ENCODE measurements at regions not wholly inside any gene's neighbourhood (a gene's known extent, or its start where the extent isn't known, plus 50 kb on each side); places are given as distances from the start of the nearest gene placed in this dataset.

DNA sequence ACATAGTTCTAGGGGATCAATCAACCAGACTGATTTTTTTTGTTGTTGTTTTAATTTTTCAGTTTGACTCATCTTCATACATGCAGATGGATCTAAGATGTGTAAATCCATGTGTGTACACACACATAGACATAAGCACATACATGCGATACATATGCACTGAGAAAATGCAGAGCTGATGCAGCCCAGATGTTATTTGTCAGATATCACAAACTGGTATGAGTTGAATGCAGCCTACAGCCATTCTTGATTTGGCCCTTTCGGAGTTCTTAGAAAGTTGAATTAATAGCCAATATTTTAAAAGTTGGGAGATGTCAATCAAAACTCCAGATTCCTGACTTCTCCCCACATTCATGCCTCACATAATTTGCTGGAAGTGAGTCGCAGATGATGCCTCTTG lies 180.4 kb downstream of the SPATA18 start:
- BruUV-seq (replicated peaks), result no TSS peak
- no peak overlapping the region for H4K5ac ChIP-seq (ENCODE audit: low read depth, low read length)
- ChIA-PET POLR2A (ENCODE audit: unreplicated experiment) (no interaction called here), CTCF (no interaction called here)
- no peak overlapping the region for H3K27ac ChIP-seq (ENCODE audit: insufficient read depth, low read length)
- no peak overlapping the region for H3K56ac ChIP-seq (ENCODE audit: extremely low read depth, insufficient read depth, low read length)
- in situ Hi-C loops (cut with MboI; ENCODE audit: low sequenced_read_pairs), result no loop called here
- no peak overlapping the region for H2BK15ac ChIP-seq (ENCODE audit: low read depth, low read length)
- no peak overlapping the region for H3K23ac ChIP-seq (ENCODE audit: low read depth, low read length)
- intact Hi-C loops (cut with micrococcal nuclease), result no loop called here
- no peak overlapping the region for H4K91ac ChIP-seq (ENCODE audit: insufficient read depth, low read depth, low read length)
- no peak overlapping the region for H3K18ac ChIP-seq (ENCODE audit: low read depth, low read length)
- ATAC-seq (ENCODE audit: low read depth) (no peak), DNase-seq (no peak)
- H3K36me3 ChIP-seq (ENCODE audit: control insufficient read depth, insufficient read depth, low read length), result no peaks in the 10 kb centered on the region
- H3K4me3 ChIP-seq (ENCODE audit: insufficient read depth, low read depth, low read length), result no peak overlapping the region
- H3K9me1 ChIP-seq (ENCODE audit: insufficient read depth, low read length), result no peaks in the 10 kb centered on the region
- H3K27me3 ChIP-seq (ENCODE audit: control insufficient read depth, insufficient read depth, low read length), result no peaks in the 10 kb centered on the region; the same call in 1 of the 2 replicates
- H2AK9ac ChIP-seq (replicated peaks; ENCODE audit: low read depth, low read length, poor library complexity), result no peak overlapping the region
- H3K79me1 ChIP-seq (ENCODE audit: low read depth in 1 of 2, low read length in 2 of 2), result no peaks in the 10 kb centered on the region
- WGBS, 2 experiments (ENCODE audit: extremely low coverage in 2 of 2, insufficient read length in 1 of 2), result 0% methylated on average over 1 of the region's 3 CpGs; no CpG with 5 or more reads in 1 of the 2 experiments
- dilution Hi-C loops (cut with HindIII; ENCODE audit: low sequenced_read_pairs, unreplicated experiment), result no loop called here
- H2BK20ac ChIP-seq (ENCODE audit: low read depth, low read length), result no peak overlapping the region
- TF ChIP-seq RFX5 (IDR thresholded peaks at IDR 0.05; ENCODE audit: low read depth, low read length) (no peak), SMC3 (IDR thresholded peaks at IDR 0.05; ENCODE audit: low read depth, low read length) (no peak), RCOR1 (IDR thresholded peaks at IDR 0.05; ENCODE audit: insufficient replicate concordance, low read length) (no peak), MAFK (IDR thresholded peaks at IDR 0.05; ENCODE audit: low read depth, low read length) (no peak), NFE2L2 (IDR thresholded peaks at IDR 0.05; ENCODE audit: low read depth, low read length) (no peak), FOS (IDR thresholded peaks at IDR 0.05; ENCODE audit: low read depth, low read length) (no peak), CEBPB (IDR thresholded peaks at IDR 0.05; ENCODE audit: low read depth, low read length) (no peak), CHD1 (IDR thresholded peaks at IDR 0.05; ENCODE audit: low read depth, low read length) (no peak), RAD21 (IDR thresholded peaks at IDR 0.05; ENCODE audit: low read length) (no peak), MXI1 (IDR thresholded peaks at IDR 0.05; ENCODE audit: borderline replicate concordance, low read depth, low read length) (no peak), BHLHE40 (IDR thresholded peaks at IDR 0.05; ENCODE audit: low read depth, low read length) (no peak), POLR2A (IDR thresholded peaks at IDR 0.05; ENCODE audit: low read depth, low read length) (no peak), MAZ (IDR thresholded peaks at IDR 0.05; ENCODE audit: borderline replicate concordance, low read depth, low read length) (no peak)
- TF ChIP-seq, protein P1, sequence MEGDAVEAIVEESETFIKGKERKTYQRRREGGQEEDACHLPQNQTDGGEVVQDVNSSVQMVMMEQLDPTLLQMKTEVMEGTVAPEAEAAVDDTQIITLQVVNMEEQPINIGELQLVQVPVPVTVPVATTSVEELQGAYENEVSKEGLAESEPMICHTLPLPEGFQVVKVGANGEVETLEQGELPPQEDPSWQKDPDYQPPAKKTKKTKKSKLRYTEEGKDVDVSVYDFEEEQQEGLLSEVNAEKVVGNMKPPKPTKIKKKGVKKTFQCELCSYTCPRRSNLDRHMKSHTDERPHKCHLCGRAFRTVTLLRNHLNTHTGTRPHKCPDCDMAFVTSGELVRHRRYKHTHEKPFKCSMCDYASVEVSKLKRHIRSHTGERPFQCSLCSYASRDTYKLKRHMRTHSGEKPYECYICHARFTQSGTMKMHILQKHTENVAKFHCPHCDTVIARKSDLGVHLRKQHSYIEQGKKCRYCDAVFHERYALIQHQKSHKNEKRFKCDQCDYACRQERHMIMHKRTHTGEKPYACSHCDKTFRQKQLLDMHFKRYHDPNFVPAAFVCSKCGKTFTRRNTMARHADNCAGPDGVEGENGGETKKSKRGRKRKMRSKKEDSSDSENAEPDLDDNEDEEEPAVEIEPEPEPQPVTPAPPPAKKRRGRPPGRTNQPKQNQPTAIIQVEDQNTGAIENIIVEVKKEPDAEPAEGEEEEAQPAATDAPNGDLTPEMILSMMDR (conservative IDR thresholded peaks at IDR 0.05; ENCODE audit: low read depth, low read length), result no peak
- TF ChIP-seq, protein P2, sequence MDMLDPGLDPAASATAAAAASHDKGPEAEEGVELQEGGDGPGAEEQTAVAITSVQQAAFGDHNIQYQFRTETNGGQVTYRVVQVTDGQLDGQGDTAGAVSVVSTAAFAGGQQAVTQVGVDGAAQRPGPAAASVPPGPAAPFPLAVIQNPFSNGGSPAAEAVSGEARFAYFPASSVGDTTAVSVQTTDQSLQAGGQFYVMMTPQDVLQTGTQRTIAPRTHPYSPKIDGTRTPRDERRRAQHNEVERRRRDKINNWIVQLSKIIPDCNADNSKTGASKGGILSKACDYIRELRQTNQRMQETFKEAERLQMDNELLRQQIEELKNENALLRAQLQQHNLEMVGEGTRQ (IDR thresholded peaks at IDR 0.05; ENCODE audit: low read depth, low read length), result no peak
- TF ChIP-seq, protein P3, sequence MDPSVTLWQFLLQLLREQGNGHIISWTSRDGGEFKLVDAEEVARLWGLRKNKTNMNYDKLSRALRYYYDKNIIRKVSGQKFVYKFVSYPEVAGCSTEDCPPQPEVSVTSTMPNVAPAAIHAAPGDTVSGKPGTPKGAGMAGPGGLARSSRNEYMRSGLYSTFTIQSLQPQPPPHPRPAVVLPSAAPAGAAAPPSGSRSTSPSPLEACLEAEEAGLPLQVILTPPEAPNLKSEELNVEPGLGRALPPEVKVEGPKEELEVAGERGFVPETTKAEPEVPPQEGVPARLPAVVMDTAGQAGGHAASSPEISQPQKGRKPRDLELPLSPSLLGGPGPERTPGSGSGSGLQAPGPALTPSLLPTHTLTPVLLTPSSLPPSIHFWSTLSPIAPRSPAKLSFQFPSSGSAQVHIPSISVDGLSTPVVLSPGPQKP (IDR thresholded peaks at IDR 0.05; ENCODE audit: borderline replicate concordance, low read depth, low read length), result no peak
- no peak overlapping the region for H4K8ac ChIP-seq (ENCODE audit: low read depth in 2 of 2, low read length in 2 of 2)
- no peak overlapping the region for H2BK120ac ChIP-seq (ENCODE audit: low read depth, low read length)
- H3K4me2 ChIP-seq (ENCODE audit: low read depth, low read length), result no peak overlapping the region
- H3K9me3 ChIP-seq (ENCODE audit: control insufficient read depth, insufficient read depth, low read length), result no peaks in the 10 kb centered on the region
- no peak overlapping the region for H3K9ac ChIP-seq (ENCODE audit: low read depth, low read length)
- no peak overlapping the region for H2BK5ac ChIP-seq (ENCODE audit: low read depth, low read length, poor library complexity, severe bottlenecking)
- H3K4ac ChIP-seq (ENCODE audit: low read depth, low read length), result no peak overlapping the region
- no peak overlapping the region for H2AK5ac ChIP-seq (ENCODE audit: low read depth, low read length)
- no peaks in the 10 kb centered on the region for H3K4me1 ChIP-seq (ENCODE audit: control insufficient read depth, insufficient read depth, low read length)
- no peaks in the 10 kb centered on the region for H4K20me1 ChIP-seq (ENCODE audit: insufficient read depth, low read length)
- no peak overlapping the region for H2AFZ ChIP-seq (replicated peaks; ENCODE audit: low read length, poor library complexity)
- H3K14ac ChIP-seq (replicated peaks; ENCODE audit: low read depth, low read length), result no peak overlapping the region
